OCI-LY1 (cell line): ENCODE measurements at regions not wholly inside any gene's neighbourhood (a gene's known extent, or its start where the extent isn't known, plus 50 kb on each side); places are given as distances from the start of the nearest gene placed in this dataset.

Experiments used
- H2AFZ ChIP-seq: fragments of 200-600 bp; sonication (generic), shearing (Covaris generic); 2 replicates; pipeline ENCODE4 v1.6.0; 2014; ENCODE audit warnings: antibody characterized with exemption, mild to moderate bottlenecking, low read length
- H3F3A ChIP-seq: fragments of 200-600 bp; sonication (generic), shearing (Covaris generic); 2 replicates; pipeline ENCODE4 v1.6.0; 2014; ENCODE audit warnings: mild to moderate bottlenecking, antibody characterized with exemption, low read length, moderate library complexity; ENCODE audit not compliant: insufficient read depth
- H3K27ac ChIP-seq: fragments of 200-600 bp; sonication (generic); 2 replicates; pipeline ENCODE4 v1.5.1; 2014; ENCODE audit warnings: low read length, mixed run types, mild to moderate bottlenecking, low read depth; ENCODE audit not compliant: poor library complexity, severe bottlenecking
- H3K27me3 ChIP-seq: fragments of 200-600 bp; sonication (generic); 2 replicates; pipeline ENCODE4 v1.6.0; 2014; ENCODE audit warnings: antibody characterized with exemption, mild to moderate bottlenecking, low read length, moderate library complexity; ENCODE audit not compliant: insufficient read depth
- H3K36me3 ChIP-seq: fragments of 200-600 bp; sonication (generic); 2 replicates; pipeline ENCODE4 v1.6.1; 2014; ENCODE audit warnings: mild to moderate bottlenecking, antibody characterized with exemption, low read length, moderate library complexity, mixed read lengths; ENCODE audit not compliant: insufficient read depth
- H3K4me1 ChIP-seq: fragments of 200-600 bp; sonication (generic); 2 replicates; pipeline ENCODE4 v1.5.1; 2014; ENCODE audit warnings: mild to moderate bottlenecking, low read length, moderate library complexity; ENCODE audit not compliant: insufficient read depth, severe bottlenecking
- H3K4me2 ChIP-seq: fragments of 200-600 bp; sonication (generic), shearing (Covaris generic); 2 replicates; pipeline ENCODE4 v1.6.1; 2014; ENCODE audit warnings: low read length
- H3K4me3 ChIP-seq: fragments of 200-600 bp; sonication (generic); 2 replicates; pipeline ENCODE4 v1.5.1; 2014; ENCODE audit warnings: low read length, low read depth, mild to moderate bottlenecking, mixed read lengths; ENCODE audit not compliant: poor library complexity, severe bottlenecking
- H3K79me2 ChIP-seq: fragments of 200-600 bp; shearing (Covaris generic); 2 replicates; pipeline ENCODE4 v1.6.1; 2016; ENCODE audit warnings: mixed run types, low read length, mixed read lengths; ENCODE audit not compliant: insufficient read depth
- H3K9ac ChIP-seq: fragments of 200-600 bp; sonication (generic), shearing (Covaris generic); 2 replicates; pipeline ENCODE4 v1.6.1; 2014; ENCODE audit warnings: mild to moderate bottlenecking, low read length, mixed read lengths
- H3K9me2 ChIP-seq: fragments of 200-600 bp; sonication (generic), shearing (Covaris generic); 2 replicates; pipeline ENCODE4 v1.6.1; 2014; ENCODE audit warnings: low read depth, mild to moderate bottlenecking, low read length, mixed read lengths
- H3K9me3 ChIP-seq: fragments of 200-600 bp; shearing (Covaris generic); 2 replicates; pipeline ENCODE4 v1.6.1; 2014; ENCODE audit warnings: low read length, mixed read lengths
- H4K20me1 ChIP-seq: fragments of 200-600 bp; sonication (generic), shearing (Covaris generic); 2 replicates; pipeline ENCODE4 v1.6.0; 2016; ENCODE audit warnings: mild to moderate bottlenecking, low read length; ENCODE audit not compliant: insufficient read depth
- EZH2 ChIP-seq: fragments of 200-600 bp; sonication (generic), shearing (Covaris generic); IDR thresholded peaks from 2 replicates; pipeline ENCODE4 v1.8.0; 2017; ENCODE audit warnings: borderline replicate concordance, mixed run types, mild to moderate bottlenecking, antibody characterized with exemption, low read length, moderate library complexity, mixed read lengths
- TF ChIP-seq, protein P1 (sequence below): fragments of 200-600 bp; sonication (generic), shearing (Covaris generic); IDR thresholded peaks from 2 replicates; pipeline ENCODE4 v1.5.1; 2017; ENCODE audit warnings: mild to moderate bottlenecking, antibody characterized with exemption, low read length, moderate library complexity, mixed read lengths

DNA sequence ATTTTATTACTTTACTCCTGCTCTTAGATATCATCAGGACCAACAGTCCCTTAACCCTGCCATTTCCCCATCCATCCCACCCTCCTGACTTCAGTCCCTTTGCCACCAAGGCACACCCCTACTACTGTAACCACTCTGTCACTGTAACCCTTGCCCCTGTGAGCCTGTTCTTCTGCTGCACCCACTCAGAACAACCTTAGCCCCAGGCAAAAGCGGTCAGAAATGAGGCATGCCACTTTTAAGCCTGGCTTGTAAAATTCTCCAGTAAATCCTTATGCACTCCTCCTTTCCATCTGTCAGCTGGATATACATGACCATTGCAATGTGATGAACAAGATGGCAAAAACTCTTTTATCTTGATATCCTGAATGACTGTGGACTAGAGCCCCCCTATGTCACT is 555.0 kb upstream of the PLXNA2 start:
- no peaks in the 10 kb centered on the region for H3K27me3 ChIP-seq
- no peaks in the 10 kb centered on the region for H3F3A ChIP-seq
- TF ChIP-seq EZH2: no peak
- TF ChIP-seq, protein P1, sequence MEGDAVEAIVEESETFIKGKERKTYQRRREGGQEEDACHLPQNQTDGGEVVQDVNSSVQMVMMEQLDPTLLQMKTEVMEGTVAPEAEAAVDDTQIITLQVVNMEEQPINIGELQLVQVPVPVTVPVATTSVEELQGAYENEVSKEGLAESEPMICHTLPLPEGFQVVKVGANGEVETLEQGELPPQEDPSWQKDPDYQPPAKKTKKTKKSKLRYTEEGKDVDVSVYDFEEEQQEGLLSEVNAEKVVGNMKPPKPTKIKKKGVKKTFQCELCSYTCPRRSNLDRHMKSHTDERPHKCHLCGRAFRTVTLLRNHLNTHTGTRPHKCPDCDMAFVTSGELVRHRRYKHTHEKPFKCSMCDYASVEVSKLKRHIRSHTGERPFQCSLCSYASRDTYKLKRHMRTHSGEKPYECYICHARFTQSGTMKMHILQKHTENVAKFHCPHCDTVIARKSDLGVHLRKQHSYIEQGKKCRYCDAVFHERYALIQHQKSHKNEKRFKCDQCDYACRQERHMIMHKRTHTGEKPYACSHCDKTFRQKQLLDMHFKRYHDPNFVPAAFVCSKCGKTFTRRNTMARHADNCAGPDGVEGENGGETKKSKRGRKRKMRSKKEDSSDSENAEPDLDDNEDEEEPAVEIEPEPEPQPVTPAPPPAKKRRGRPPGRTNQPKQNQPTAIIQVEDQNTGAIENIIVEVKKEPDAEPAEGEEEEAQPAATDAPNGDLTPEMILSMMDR: no peak
- no peaks in the 10 kb centered on the region for H4K20me1 ChIP-seq
- H3K9me3 ChIP-seq: no peaks in the 10 kb centered on the region
- no peak overlapping the region for H3K27ac ChIP-seq
- H3K4me3 ChIP-seq: no peak overlapping the region
- H3K4me2 ChIP-seq: no peak overlapping the region
- no peaks in the 10 kb centered on the region for H3K79me2 ChIP-seq
- H3K9ac ChIP-seq: no peak overlapping the region
- H3K4me1 ChIP-seq: no peaks in the 10 kb centered on the region
- H2AFZ ChIP-seq: no peak overlapping the region
- no peaks in the 10 kb centered on the region for H3K36me3 ChIP-seq
- no peaks in the 10 kb centered on the region for H3K9me2 ChIP-seq

GRCh38 chr1:208803011-208803811 is 559.0 kb upstream of the PLXNA2 start:
- no peak overlapping the region for H3K9ac ChIP-seq

DNA sequence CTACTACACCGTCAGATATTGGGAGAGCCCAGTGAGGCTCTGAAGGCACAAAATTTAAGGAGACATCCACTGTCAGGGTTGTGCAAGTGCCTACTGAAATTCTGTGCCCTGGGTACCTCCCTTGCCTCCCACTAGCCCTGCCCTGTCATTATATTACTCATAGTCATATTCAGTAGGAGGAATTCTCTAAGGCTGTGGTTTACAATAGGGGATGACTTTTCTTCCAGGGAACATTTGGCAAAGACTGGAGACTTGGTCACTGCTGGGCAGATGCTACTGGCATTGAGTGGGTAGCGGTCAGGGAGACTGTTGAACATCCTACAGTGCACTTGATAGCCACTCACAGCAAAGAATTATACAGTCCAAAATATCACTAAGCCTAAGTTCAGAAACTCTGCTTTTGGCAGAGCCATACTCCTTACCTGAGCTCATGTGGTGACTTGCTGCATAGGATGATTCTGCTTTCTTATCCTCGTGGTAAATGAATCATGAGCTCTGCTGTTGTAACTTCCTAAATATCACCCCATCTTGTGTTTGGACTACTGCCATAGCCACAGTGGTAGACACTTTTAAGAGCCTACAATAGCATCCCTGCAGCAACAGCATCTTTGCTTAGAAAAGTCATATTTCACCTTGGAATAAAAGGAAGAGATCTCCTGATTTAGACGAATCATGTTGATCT is 563.4 kb upstream of the PLXNA2 start:
- H3F3A ChIP-seq: no peaks in the 10 kb centered on the region
- no peaks in the 10 kb centered on the region for H3K4me1 ChIP-seq
- no peak overlapping the region for H2AFZ ChIP-seq
- H3K9me3 ChIP-seq: no peaks in the 10 kb centered on the region
- no peaks in the 10 kb centered on the region for H3K9me2 ChIP-seq
- no peaks in the 10 kb centered on the region for H4K20me1 ChIP-seq
- TF ChIP-seq, protein P1: no peak
- no peak for TF ChIP-seq EZH2
- no peak overlapping the region for H3K4me2 ChIP-seq
- H3K9ac ChIP-seq: no peak overlapping the region
- H3K79me2 ChIP-seq: no peaks in the 10 kb centered on the region
- no peaks in the 10 kb centered on the region for H3K36me3 ChIP-seq
- no peak overlapping the region for H3K4me3 ChIP-seq
- H3K27me3 ChIP-seq: no peaks in the 10 kb centered on the region
- H3K27ac ChIP-seq: no peak overlapping the region

More at GRCh38 chr1:208803011-208803811, 559.0 kb upstream of the PLXNA2 start:
- Histone ChIP-seq H3K27me3 (no peaks in the 10 kb centered on the region), H3K9me2 (no peaks in the 10 kb centered on the region), H3K9me3 (no peaks in the 10 kb centered on the region), H3K4me3 (no peak overlapping the region), H3K79me2 (no peaks in the 10 kb centered on the region), H3K4me1 (no peaks in the 10 kb centered on the region), H3K4me2 (no peak overlapping the region), H3F3A (no peaks in the 10 kb centered on the region), H3K36me3 (no peaks in the 10 kb centered on the region), H4K20me1 (no peaks in the 10 kb centered on the region), H3K27ac (no peak overlapping the region), H2AFZ (no peak overlapping the region)
- TF ChIP-seq, protein P1: no peak
- TF ChIP-seq EZH2: no peak
